SK-N-DZ (cell line): ENCODE measurements at regions not wholly inside any gene's neighbourhood (a gene's known extent, or its start where the extent isn't known, plus 50 kb on each side); places are given as distances from the start of the nearest gene placed in this dataset.

Source experiments
- DNase-seq: peaks from one replicate; pipeline ENCODE4 v3.0.0-alpha.2; 2015; ENCODE audit warnings: low spot score

DNA sequence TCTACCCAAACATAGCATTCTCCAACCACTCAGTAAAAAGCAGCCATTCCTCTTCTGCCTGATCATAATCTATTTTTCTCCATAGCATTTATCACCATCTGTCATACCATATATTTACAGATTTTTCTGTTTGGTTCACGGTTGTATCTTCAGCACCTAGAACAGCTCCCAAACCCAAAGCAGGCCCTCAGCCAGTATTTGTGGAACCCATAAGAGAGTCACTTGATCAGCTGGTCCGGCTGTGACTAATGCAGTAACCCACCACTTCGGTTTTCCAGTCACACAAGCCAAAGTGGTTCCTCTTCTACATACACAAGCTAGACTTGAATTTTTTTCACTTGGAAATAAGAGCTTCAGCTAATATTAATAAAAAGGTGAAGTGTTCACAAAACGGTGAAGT is 511.6 kb upstream of the CELF4 start:
- DNase-seq, result no peak

DNA sequence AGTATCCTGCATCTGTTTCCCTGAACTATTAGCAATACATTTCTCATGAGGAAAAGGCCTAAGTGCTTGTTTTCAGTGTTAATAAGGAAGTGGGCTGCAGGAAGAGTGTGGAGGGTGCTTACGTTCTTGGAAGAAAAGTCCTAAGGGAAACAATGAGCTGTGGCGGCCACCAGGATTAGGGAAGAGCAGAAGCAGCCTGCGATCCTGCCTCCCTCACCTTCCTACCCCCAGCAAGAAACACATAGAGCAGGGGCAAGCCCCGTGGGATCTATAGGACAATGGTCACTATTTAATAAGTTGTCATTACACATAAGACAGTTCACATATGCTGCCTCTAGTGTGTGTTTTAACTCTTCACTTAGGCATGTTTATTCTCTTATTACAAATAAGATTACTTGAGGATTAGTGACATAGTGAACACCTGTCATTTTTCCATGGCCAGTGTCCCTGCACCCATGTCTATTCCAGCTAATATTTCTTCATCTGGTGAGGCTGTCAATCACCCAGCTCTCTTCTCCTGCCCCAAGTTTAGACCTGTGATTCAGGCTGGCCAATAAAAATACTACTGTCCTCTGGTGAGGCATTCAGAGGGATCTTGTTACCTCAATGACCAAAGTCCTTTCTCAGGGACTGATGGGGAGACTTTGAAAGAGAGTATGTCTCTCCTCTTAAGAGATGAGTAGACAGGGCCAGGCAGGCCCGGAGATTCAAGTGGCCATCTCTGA is 510.9 kb upstream of the CELF4 start:
- DNase-seq, result no peak

DNA sequence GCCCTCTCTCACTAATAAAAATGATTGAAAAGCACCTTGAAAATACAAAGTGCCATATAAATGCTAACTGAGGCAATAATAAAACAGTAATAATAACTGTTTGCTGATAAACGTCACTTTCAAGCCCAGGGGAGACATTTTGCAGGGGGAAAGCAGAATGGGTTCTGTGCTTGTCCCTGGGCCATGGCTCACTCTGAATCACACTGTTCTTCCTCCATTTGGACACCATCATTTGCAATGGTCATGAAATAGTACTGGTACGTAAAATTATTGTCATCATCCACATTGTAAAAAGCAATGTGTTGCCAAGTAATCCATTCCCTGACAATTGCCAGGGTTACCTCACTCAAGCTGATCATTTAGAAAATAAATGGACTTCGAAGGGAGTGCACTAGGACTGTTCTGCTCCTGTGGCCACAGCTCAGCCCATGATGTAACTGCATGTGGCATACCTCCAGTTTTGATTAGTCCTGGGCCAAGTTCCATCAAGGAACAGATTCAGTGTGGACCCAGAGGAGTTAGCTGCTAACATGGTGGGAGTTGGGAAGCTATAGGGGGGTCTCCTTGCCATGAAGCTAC is 508.8 kb upstream of the CELF4 start:
- DNase-seq, result no peak

DNA sequence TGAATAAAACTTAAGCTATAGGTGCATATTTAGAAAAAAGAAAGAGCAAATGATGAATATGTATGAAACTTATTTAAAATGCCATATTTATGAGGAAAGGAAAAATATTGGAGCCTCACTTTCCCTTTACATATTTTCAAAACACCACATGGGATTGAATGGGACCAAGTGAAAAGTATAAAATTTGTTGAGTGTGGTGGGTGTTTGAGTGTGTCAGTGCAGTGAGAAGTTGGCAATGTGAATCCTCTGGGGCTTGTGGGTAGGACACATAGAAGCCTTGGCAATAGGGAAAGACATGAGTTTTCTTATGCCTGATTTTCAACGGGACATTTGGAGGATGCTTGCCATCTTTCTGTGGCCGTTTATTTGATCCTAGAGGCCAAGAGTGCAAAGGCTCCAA is 502.2 kb upstream of the CELF4 start:
- no peak for DNase-seq

DNA sequence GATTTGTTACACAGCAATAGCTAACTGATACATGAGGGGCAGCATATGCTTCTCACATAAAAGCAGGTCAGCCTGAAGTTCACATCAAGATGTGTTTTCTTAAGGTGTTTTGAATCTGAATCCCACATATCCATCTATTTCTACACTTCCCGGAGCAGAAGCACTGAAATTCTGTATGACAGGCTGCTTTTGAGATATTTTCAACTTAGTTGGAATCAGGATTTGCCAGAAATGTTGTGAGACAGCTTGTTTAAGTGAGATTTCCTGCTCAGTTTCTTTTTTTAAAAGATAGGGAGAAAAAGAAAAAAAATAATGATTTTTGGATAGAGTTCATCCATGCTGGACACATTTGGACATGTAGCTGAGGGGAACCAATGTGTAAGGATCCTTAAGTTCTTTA is 501.5 kb upstream of the CELF4 start:
- no peak for DNase-seq

DNA sequence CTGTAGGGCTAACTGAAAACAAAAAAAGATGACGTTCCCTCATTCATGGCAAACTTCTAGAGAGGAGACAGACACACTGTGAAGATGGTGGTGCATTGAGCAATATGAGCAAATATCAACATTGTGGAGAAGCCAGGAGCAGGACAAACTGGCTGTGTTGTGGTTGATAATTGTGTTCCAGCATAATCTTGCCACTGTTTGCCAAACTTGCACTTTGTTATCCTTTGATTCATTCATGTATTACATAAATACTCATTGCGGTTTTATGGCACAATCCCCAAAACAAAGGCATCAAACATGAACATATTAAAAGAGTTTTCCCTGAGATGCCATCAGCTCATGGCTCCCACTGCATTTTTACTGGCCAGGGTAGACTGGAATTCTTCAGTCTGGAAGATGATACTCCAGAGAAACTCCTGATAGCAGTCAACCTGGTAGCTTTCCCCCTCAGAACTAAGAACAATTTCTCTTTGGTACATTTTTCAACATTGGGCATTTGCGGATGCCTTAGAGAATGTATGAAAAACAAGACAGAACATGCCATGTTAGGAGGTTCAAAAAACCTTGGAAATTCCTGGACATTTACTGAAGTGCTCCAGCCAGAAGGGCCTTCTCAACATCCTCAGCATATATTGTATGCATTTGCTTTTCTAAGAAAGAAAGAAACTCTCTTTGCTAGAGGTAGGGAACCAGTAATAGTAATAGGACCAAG is 487.4 kb upstream of the CELF4 start:
- DNase-seq, result no peak

DNA sequence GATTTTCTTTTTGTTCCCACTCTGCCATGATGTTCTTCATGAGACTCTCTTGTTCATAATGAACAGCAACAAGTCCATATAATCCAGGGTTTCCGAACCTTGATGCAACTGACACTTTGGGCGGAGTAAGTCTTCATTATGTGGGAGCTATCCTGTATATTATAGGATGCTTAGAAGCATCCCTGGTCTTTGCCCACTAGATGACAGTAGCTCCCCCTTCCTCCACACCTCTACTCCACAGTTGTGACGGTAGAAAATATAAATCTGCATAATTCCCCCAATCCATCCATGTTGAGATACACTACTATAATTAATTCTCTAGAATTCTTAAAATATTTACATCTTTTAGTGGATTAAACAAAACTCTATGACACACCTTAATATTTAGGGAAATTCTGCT is 482.2 kb upstream of the CELF4 start:
- no peak for DNase-seq

DNA sequence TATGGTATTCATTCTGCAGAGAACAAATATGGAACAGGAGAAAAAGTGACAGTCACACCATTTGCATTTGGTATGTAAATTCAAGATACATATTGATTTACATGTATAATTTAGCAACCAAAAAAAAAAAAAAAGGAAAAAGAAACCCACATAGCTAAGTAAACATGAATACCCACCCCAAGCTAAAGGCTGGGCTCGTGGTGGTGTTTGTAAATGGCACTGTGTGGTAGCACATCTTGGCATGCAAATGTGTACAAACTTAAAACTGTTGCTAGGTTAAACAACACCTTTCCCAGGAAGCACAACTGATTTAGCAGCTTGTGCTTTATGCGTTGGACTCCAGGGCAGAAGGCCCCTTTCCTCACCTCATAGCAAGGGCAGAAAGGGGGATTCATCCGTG is 481.1 kb upstream of the CELF4 start:
- DNase-seq, result no peak

DNA sequence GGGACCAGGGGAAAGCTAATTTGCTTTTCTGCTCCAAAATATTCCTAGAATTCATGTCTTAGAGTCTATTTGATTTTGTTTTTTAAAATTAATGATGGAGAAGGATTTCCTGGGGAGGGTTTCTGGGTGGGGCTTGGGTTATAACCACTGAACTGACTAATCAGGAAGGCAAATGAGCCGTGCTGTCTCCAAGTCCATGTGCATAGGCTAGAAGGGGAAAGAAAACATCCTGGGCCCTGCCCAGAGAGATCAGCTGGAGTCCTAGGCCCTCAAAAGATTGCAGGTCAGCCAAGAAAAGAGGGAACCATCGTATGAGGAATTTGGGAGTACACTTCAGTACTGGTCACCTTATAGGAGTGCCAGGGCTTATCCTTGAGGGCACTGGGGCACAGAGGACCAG is 480.2 kb upstream of the CELF4 start:
- DNase-seq, result no peak

DNA sequence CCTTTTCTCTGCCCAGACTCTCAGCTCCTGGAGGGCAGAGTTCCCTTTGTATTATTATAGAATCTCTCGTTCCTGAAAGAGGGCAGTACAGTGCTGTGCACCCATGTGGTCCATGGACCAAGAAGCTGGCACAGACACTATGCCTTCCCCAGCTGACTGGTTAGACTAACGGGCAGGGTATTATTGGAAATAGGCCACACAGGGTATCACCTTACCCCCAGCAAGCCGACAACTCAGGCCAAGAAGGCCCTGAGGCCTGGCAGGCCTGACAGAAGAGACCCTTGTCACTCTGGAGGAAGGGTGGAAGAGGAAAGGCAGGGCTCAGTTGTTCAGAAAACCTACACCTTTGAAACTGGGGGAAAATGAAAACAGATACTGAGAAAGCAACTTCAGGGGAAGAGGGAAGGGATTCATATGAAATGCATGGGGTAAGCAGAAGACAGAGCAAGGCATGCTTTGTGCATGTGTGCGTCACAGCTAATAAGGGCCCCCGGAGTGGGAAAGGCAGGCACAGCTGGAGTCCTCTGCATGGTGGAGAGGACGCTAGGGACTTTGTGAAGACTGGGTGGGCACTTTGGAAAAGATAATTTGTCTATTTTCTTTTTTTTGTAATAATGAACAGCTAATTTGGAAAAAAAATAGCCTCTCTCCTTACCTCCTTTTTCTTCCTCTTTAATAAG is 476.8 kb upstream of the CELF4 start:
- no peak for DNase-seq

DNA sequence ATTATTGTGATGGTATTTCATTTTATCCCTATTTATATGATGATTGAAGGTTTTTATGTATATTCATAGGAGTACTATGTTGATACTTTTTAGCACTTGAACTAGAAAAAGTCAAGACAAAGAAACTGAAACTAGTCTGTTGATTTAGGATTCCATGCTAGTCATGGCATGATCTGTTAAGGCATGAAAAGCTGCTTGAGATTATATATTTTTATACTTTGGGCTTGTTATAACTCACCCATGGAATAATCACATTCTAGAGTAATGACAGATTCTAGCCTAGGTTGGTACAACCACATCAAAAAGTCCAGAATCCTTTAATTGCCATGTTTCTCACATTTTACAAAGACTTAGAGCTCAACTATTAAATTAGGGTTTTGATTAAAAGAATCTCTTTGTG is 472.6 kb upstream of the CELF4 start:
- no peak for DNase-seq

DNA sequence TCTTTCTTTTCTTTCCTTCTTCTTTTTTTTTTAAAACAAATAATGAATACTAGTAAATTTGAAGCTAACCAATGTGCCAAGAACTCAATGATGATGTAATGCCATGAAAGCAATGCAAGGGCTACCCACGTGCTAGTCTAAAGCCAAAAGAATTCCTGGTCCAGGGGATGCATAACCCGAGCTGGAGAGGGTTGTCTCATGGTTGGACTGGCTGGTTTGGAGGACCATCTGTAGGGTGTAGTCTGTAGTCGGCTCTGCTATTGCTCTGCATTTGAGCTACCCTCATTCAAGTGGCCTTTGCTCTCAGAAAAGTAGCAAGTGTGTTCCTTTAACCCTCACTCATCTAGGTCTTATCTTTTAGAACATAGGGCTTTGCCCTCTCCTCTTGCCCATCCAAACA is 469.6 kb upstream of the CELF4 start:
- no peak for DNase-seq

DNA sequence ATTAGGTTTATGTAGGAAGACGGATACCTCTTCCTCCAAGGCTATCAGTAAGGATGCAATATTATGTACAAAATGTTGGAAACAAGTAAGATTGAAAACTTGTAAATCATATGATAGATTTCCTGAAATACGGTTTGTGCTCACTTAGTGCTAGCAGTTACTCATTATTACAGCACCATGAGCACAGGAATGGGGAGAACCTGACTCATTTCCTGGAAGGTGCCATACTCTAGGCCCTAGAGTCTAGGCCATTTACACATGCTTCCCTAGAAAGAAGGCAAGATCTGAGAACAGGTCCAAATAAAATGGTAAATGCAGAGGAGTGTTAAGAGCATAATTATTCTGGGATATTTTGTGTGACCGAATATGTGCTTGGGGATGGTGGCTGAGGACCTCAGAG is 467.7 kb upstream of the CELF4 start:
- DNase-seq, result no peak

DNA sequence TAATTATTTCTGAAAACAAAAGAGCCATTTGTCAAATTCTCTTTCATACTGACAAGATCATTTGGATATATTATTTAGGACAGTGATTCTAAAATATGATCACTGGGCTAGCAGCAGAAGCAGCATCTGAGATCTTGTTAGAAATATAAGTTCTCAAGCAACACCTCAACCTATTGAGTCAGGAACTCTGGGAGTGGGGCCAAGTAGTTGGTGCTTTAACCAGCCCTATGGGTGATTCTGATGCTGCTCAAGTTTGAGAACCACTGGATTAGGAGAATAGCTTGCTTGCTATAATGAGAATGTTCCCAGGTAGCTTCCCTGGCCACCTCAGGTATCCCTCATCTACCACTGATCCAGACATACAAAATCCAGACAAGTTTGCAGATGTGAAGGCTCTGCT is 466.9 kb upstream of the CELF4 start:
- no peak for DNase-seq

DNA sequence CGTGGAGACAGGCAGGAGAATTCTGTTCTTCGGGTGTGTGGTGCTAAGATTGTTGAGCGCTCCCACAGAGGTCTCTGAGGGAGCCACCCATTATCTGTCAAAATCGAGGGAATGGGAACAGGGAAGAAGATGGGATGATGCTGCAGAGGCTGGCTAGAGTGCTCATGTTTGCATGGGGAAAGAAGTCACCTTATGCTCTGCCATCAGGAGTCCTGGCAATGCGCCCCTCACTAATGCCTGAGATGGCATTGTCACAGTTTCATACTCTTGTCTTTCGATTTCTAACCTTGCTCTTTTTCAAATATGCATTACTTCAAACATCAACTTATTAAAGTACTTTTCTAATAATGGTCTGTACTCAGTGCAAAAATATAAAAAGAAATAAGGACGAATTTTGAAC is 463.3 kb upstream of the CELF4 start:
- no peak for DNase-seq

DNA sequence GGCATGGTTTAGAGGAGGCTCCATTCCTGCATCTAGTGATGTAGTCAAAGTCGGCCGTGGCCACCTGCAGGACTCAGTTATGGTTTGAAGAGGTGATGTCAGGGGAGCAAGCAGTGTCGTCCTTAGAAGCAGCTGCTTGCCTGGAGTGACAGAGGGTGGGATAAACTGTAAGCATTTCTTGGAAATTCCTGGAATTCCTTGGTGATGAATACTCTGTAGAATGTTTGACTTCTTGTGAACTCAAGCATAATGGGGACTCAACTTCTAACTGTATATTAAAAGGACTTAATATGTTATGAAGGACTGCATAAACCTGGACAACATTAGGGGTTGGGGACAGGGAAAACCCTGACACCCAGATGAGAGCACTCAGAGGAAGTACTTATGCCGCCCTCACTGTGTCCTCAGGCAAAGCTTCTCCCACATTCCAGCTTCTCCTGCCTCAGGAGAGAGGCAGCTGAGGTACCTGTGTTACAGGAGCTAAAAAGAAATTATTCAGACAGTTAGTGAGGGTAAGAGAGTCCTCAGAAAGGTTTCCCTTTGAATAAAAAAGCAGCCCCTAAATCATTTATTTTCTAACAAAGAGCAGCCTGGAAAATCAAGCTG is 459.9 kb upstream of the CELF4 start:
- DNase-seq, result no peak

DNA sequence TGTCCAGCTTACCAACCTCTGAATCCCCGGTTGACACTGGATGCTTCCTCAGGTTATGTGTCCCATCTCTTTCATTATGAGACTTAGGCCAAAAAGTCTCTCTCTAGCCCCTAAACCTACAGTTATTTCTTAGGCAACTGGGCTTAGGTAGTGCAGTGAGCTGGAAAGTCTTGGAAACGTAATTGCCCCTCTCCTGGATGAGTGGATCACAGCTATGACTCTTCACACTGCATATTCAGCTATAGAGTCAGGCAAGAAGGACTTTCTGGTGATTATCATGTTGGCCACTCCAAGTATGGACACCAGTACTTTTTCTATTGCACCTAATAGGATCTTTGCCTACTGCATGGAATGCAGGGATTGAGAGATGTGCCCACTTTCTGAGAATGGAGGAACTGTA is 458.3 kb upstream of the CELF4 start:
- DNase-seq, result no peak

DNA sequence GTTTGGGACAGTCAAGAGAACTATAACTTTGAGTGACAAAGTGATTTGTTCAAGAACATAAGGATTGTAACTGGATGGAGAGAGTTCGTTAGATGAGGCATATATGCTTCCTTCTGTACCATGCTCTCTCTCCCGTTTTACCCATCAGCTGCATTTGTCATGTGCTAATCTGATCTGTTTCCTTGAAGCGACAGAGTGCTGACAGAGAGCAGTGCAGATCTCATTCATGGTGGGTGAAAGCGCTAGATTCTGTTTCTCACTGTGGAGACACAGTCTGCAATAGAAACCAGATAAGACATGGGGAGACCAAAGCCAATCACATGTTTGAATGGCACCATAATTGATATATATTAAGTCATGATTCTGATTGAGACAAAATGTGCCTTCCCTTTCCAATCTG is 456.6 kb upstream of the CELF4 start:
- DNase-seq, result peak; percentile 81

DNA sequence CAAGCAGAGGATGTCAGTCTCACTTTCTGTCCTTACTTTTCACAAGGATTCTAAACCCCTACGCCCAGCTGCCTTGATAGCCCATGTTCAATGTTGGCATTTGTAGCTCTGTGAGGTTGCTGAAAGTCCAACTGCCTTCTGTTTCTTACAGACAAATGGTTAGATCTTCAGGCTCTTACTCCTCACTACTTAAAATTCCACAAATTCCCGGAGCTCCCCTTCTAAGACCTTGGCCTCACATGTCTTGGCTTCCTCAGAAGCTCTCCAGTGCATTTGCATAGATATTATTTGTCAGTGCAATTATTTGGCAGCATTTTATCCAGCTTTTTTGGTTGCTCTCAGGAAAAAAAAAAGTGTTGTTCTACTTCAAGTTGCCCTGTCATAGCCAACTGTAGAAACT is 453.7 kb upstream of the CELF4 start:
- no peak for DNase-seq

DNA sequence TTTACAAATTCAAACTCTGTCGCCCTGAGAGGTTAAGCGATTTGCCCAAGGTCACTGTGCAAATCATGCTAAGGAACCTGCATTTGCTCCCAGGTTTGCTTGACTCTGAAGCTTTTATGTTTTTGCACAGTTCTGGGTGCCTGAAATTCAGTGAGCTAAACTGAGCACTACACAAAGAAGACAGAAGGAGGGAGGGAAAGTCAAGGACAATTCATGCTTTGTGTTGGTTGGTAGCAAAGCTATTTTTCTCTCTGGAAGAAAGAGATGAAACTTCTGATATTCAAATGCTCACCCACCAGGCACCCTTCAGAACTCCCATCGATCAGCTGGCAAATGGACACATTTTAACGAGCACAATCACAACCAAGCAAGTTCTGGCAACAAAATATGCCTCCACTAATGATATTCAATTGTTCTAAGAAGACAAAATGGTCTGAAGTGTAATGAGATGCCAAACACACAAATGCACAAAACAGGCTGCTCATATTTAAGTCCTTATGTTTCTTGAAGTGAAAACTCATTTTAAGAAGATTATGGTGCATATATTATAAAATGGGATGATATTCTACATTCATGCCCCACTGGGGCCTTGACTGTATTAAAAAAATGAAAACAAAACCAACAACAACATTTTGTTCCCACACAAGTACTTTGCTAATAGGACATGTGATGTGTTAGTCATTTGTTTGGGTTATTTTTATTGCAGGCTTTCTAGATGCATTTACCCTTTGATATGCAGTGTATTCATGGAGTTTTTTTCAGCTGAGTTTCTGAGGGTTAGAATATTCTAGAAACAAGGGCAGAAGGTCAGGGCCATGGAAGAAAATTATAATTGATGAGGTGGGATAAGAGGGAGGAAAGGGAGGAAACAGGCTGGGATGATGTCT is 445.6 kb upstream of the CELF4 start:
- DNase-seq, result no peak

DNA sequence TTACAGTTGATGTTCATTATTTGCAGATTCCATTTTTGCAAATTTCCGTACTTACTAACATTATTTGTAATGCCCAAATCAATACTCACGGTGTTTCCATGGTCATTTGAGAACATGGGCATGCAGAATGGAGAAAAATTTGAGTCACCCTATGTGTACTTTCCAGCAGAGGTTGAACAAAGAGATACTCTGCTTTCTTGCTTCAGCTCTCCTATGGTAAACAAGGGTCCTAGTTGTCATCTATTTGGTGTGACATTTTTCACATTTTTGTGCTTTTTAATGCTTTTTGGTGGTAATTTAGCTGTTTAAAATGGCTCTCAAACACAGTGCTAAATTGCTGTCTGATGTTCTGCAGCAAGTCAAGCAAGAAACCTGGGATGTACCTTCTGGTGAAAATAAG is 444.4 kb upstream of the CELF4 start:
- no peak for DNase-seq
